Activated CD8-positive, alpha-beta memory T cell treated with anti-CD3 and anti-CD28 coated beads, Interleukin-2, amount 10 ng/mL, durations not matched to agents 7 days and 5 days (primary cell): ENCODE measurements at regions not wholly inside any gene's neighbourhood (a gene's known extent, or its start where the extent isn't known, plus 50 kb on each side); places are given as distances from the start of the nearest gene placed in this dataset.
"Not testable (repeated sequence)": the region's sequence is repeated elsewhere in the genome, so short reads cannot be mapped to it uniquely, and the experiment has no call there.

ENCODE experiments used
- ATAC-seq: fragments of 150-1000 bp; cut with Tn5 transposase; one replicate; pipeline ENCODE4 v1.10.0; 2021; ENCODE audit warnings: moderate library complexity
- CTCF ChIA-PET: fragments of 350-600 bp; sonication (Branson Sonifier 250); formaldehyde crosslinking; loops from one replicate; lab custom pipeline; 2021; ENCODE audit warnings: antibody characterized with exemption; lab: Charles Lee
- DNase-seq: peaks from one replicate; pipeline ENCODE4 v3.0.0-alpha.2; 2020
- H3K27ac Mint-ChIP-seq: one replicate; pipeline ENCODE4 v1.8.0; 2021; ENCODE audit warnings: mild to moderate bottlenecking, mixed read lengths
- H3K27me3 Mint-ChIP-seq: one replicate; pipeline ENCODE4 v1.8.0; 2021; ENCODE audit warnings: mixed read lengths
- H3K36me3 Mint-ChIP-seq: one replicate; pipeline ENCODE4 v1.8.0; 2021; ENCODE audit warnings: mild to moderate bottlenecking, mixed read lengths
- H3K4me1 Mint-ChIP-seq: one replicate; pipeline ENCODE4 v1.8.0; 2021; ENCODE audit warnings: mixed read lengths
- H3K4me3 Mint-ChIP-seq: one replicate; pipeline ENCODE4 v1.8.0; 2021; ENCODE audit warnings: mild to moderate bottlenecking, moderate library complexity, mixed read lengths
- H3K9me3 Mint-ChIP-seq: one replicate; pipeline ENCODE4 v1.8.0; 2022; ENCODE audit warnings: low read depth, mixed read lengths

GRCh38 chr4:79182209-79182608 is 143.7 kb downstream of the NAA11 start:
- H3K4me1 Mint-ChIP-seq: no peaks in the 10 kb centered on the region
- ATAC-seq (no peak), DNase-seq (no peak)
- H3K9me3 Mint-ChIP-seq: no peaks in the 10 kb centered on the region
- CTCF ChIA-PET: no interaction called here
- no peaks in the 10 kb centered on the region for H3K36me3 Mint-ChIP-seq
- no peaks in the 10 kb centered on the region for H3K27me3 Mint-ChIP-seq
- H3K4me3 Mint-ChIP-seq: no peak overlapping the region
- no peak overlapping the region for H3K27ac Mint-ChIP-seq

- Mint-ChIP-seq H3K4me1 (no peaks in the 10 kb centered on the region), H3K9me3 (no peaks in the 10 kb centered on the region), H3K27ac (no peak overlapping the region), H3K27me3 (no peaks in the 10 kb centered on the region), H3K36me3 (no peaks in the 10 kb centered on the region), H3K4me3 (no peak overlapping the region)
- CTCF ChIA-PET: no interaction called here
- no peak for DNase-seq
- ATAC-seq: no peak
Observed at GRCh38 chr4:79181190-79181589, 144.7 kb downstream of the NAA11 start.

GRCh38 chr4:79178760-79179159 is 147.1 kb downstream of the NAA11 start:
- CTCF ChIA-PET: no interaction called here
- no peaks in the 10 kb centered on the region for H3K4me1 Mint-ChIP-seq
- no peak for ATAC-seq

GRCh38 chr4:79177388-79177787 is 148.5 kb downstream of the NAA11 start:
- no peaks in the 10 kb centered on the region for H3K4me1 Mint-ChIP-seq
- ATAC-seq (no peak), DNase-seq (no peak)
- H3K27me3 Mint-ChIP-seq: no peaks in the 10 kb centered on the region
- no peaks in the 10 kb centered on the region for H3K9me3 Mint-ChIP-seq
- H3K4me3 Mint-ChIP-seq: no peak overlapping the region
- no peak overlapping the region for H3K27ac Mint-ChIP-seq
- CTCF ChIA-PET: no interaction called here
- no peaks in the 10 kb centered on the region for H3K36me3 Mint-ChIP-seq

More at GRCh38 chr4:79178760-79179159, 147.1 kb downstream of the NAA11 start:
- Mint-ChIP-seq H3K4me3 (no peak overlapping the region), H3K27me3 (no peaks in the 10 kb centered on the region), H3K36me3 (no peaks in the 10 kb centered on the region), H3K27ac (no peak overlapping the region), H3K9me3 (no peaks in the 10 kb centered on the region)
- DNase-seq: no peak

- CTCF ChIA-PET: no interaction called here
- H3K4me3 Mint-ChIP-seq: no peak overlapping the region
- DNase-seq: no peak
Observed at GRCh38 chr4:79176351-79176750, 149.5 kb downstream of the NAA11 start.

GRCh38 chr4:79175716-79176115 is 150.1 kb downstream of the NAA11 start:
- Mint-ChIP-seq H3K9me3 (no peaks in the 10 kb centered on the region), H3K36me3 (no peaks in the 10 kb centered on the region), H3K4me3 (no peak overlapping the region), H3K4me1 (no peaks in the 10 kb centered on the region), H3K27me3 (no peaks in the 10 kb centered on the region), H3K27ac (no peak overlapping the region)
- no peak for ATAC-seq
- CTCF ChIA-PET: no interaction called here
- DNase-seq: no peak

More at GRCh38 chr4:79176351-79176750, 149.5 kb downstream of the NAA11 start:
- ATAC-seq: no peak
- Mint-ChIP-seq H3K4me1 (no peaks in the 10 kb centered on the region), H3K36me3 (no peaks in the 10 kb centered on the region), H3K27ac (no peak overlapping the region), H3K27me3 (no peaks in the 10 kb centered on the region), H3K9me3 (no peaks in the 10 kb centered on the region)

- H3K4me1 Mint-ChIP-seq: no peaks in the 10 kb centered on the region
- no peaks in the 10 kb centered on the region for H3K27me3 Mint-ChIP-seq
- no peak for ATAC-seq
- CTCF ChIA-PET: no interaction called here
- H3K27ac Mint-ChIP-seq: no peak overlapping the region
- no peaks in the 10 kb centered on the region for H3K9me3 Mint-ChIP-seq
- no peaks in the 10 kb centered on the region for H3K36me3 Mint-ChIP-seq
- no peak overlapping the region for H3K4me3 Mint-ChIP-seq
- DNase-seq: no peak
Observed at GRCh38 chr4:79174490-79175252, 151.2 kb downstream of the NAA11 start.

GRCh38 chr4:79173186-79173585 is 152.7 kb downstream of the NAA11 start:
- CTCF ChIA-PET: no interaction called here
- Mint-ChIP-seq H3K9me3 (peaks cover 4% of the 10 kb centered on the region), H3K27ac (no peak overlapping the region), H3K4me1 (no peaks in the 10 kb centered on the region), H3K36me3 (no peaks in the 10 kb centered on the region), H3K4me3 (no peak overlapping the region), H3K27me3 (no peaks in the 10 kb centered on the region)
- ATAC-seq: no peak
- DNase-seq: no peak

GRCh38 chr4:79170077-79170476 is 155.8 kb downstream of the NAA11 start:
- no peaks in the 10 kb centered on the region for H3K4me1 Mint-ChIP-seq
- CTCF ChIA-PET: no interaction called here
- H3K36me3 Mint-ChIP-seq: no peaks in the 10 kb centered on the region
- H3K27me3 Mint-ChIP-seq: no peaks in the 10 kb centered on the region
- DNase-seq (no peak), ATAC-seq (no peak)
- H3K9me3 Mint-ChIP-seq: peaks cover 4% of the 10 kb centered on the region
- no peak overlapping the region for H3K27ac Mint-ChIP-seq
- H3K4me3 Mint-ChIP-seq: no peak overlapping the region

GRCh38 chr4:79164907-79165610 is 160.8 kb downstream of the NAA11 start:
- Mint-ChIP-seq H3K27me3 (no peaks in the 10 kb centered on the region), H3K9me3 (peaks cover 4% of the 10 kb centered on the region), H3K27ac (no peak overlapping the region), H3K4me3 (no peak overlapping the region), H3K4me1 (peaks cover 4% of the 10 kb centered on the region), H3K36me3 (no peaks in the 10 kb centered on the region)
- CTCF ChIA-PET: no interaction called here
- ATAC-seq: no peak
- DNase-seq: no peak

- no peaks in the 10 kb centered on the region for H3K36me3 Mint-ChIP-seq
- H3K4me3 Mint-ChIP-seq: no peak overlapping the region
- H3K9me3 Mint-ChIP-seq: peaks cover 4% of the 10 kb centered on the region
- no peaks in the 10 kb centered on the region for H3K27me3 Mint-ChIP-seq
- peaks cover 4% of the 10 kb centered on the region for H3K4me1 Mint-ChIP-seq
- H3K27ac Mint-ChIP-seq: no peak overlapping the region
- DNase-seq (no peak), ATAC-seq (no peak)
- CTCF ChIA-PET: no interaction called here
Observed at GRCh38 chr4:79163981-79164490, 161.8 kb downstream of the NAA11 start.

GRCh38 chr4:79160962-79161361 is 164.9 kb downstream of the NAA11 start:
- DNase-seq: no peak
- no peaks in the 10 kb centered on the region for H3K36me3 Mint-ChIP-seq
- H3K27me3 Mint-ChIP-seq: no peaks in the 10 kb centered on the region
- no peak for ATAC-seq
- H3K27ac Mint-ChIP-seq: no peak overlapping the region
- CTCF ChIA-PET: no interaction called here
- no peaks in the 10 kb centered on the region for H3K9me3 Mint-ChIP-seq
- peaks cover 4% of the 10 kb centered on the region for H3K4me1 Mint-ChIP-seq
- no peak overlapping the region for H3K4me3 Mint-ChIP-seq

- H3K27ac Mint-ChIP-seq, H3K36me3 Mint-ChIP-seq, H3K4me3 Mint-ChIP-seq, H3K4me1 Mint-ChIP-seq, H3K9me3 Mint-ChIP-seq, ATAC-seq, DNase-seq, H3K27me3 Mint-ChIP-seq, CTCF ChIA-PET: not testable (repeated sequence)
Observed at GRCh38 chr4:79158705-79159104, 167.2 kb downstream of the NAA11 start.

- Mint-ChIP-seq H3K9me3 (peaks cover 2% of the 10 kb centered on the region), H3K27me3 (no peaks in the 10 kb centered on the region), H3K4me3 (no peak overlapping the region), H3K4me1 (no peaks in the 10 kb centered on the region), H3K27ac (no peak overlapping the region), H3K36me3 (no peaks in the 10 kb centered on the region)
- ATAC-seq (no peak), DNase-seq (no peak)
- CTCF ChIA-PET: no interaction called here
Observed at GRCh38 chr4:79155336-79155735, 170.5 kb downstream of the NAA11 start.
